ENCODE measurements at regions not wholly inside any gene's neighbourhood (a gene's known extent, or its start where the extent isn't known, plus 50 kb on each side); places are given as distances from the start of the nearest gene placed in this dataset.

GRCh38 chr11:109668973-109669634 is 247.1 kb downstream of the C11orf87 start (continued):
- no peak for TF ChIP-seq ZNF462 (CRISPR knock-in tag; IDR thresholded peaks at IDR 0.05)
- TF ChIP-seq ZNF331 (CRISPR knock-in tag; IDR thresholded peaks at IDR 0.05; ENCODE audit: low read depth), result no peak
- no peak for TF ChIP-seq POLR2AphosphoS5 (IDR thresholded peaks at IDR 0.05; ENCODE audit: low read depth)

GRCh38 chr11:109677231-109677630 is 255.2 kb downstream of the C11orf87 start:
- Mint-ChIP-seq H3K27ac (no peak overlapping the region), H3K9me3 (no peaks in the 10 kb centered on the region), H3K4me1 (no peaks in the 10 kb centered on the region), H3K36me3 (ENCODE audit: low read depth) (no peaks in the 10 kb centered on the region), H3K4me3 (no peak overlapping the region), H3K27me3 (ENCODE audit: insufficient read depth, low read depth, poor library complexity) (peaks cover 2% of the 10 kb centered on the region)
- DNase-seq (ENCODE audit: low spot score) (no peak), ATAC-seq (no peak)
- Histone ChIP-seq H2AFZ (no peak overlapping the region), H3K9me2 (ENCODE audit: insufficient read depth) (no peaks in the 10 kb centered on the region), H4K20me1 (replicated peaks; ENCODE audit: insufficient read depth) (no peaks in the 10 kb centered on the region), H3F3A (replicated peaks; ENCODE audit: low read depth) (no peaks in the 10 kb centered on the region), H3K79me2 (replicated peaks; ENCODE audit: insufficient read depth) (no peaks in the 10 kb centered on the region), H3K27me3 (ENCODE audit: insufficient read depth) (no peaks in the 10 kb centered on the region), H3K4me1 (ENCODE audit: insufficient read depth) (no peaks in the 10 kb centered on the region), H3K27ac (ENCODE audit: low read depth) (no peak overlapping the region), H3K4me2 (no peak overlapping the region), H3K4me3 (no peak overlapping the region), H3K36me3 (ENCODE audit: insufficient read depth) (no peaks in the 10 kb centered on the region)
- TF ChIP-seq CTCF (conservative IDR thresholded peaks at IDR 0.05; ENCODE audit: low read depth in 2 of 2), result no peak
- no peak for TF ChIP-seq EZH2phosphoT487 (IDR thresholded peaks at IDR 0.05; ENCODE audit: unreplicated experiment)
- TF ChIP-seq ETS1 (IDR thresholded peaks at IDR 0.05), result no peak
- TF ChIP-seq ZNF114 (CRISPR knock-in tag; IDR thresholded peaks at IDR 0.05), result no peak
- TF ChIP-seq POLR2AphosphoS5 (IDR thresholded peaks at IDR 0.05; ENCODE audit: low read depth), result no peak
- TF ChIP-seq EZH2 (IDR thresholded peaks at IDR 0.05; ENCODE audit: low read depth, unreplicated experiment), result no peak
- TF ChIP-seq JUNB (IDR thresholded peaks at IDR 0.05; ENCODE audit: unreplicated experiment), result no peak
